Stimulated activated naive CD4-positive, alpha-beta T cell (primary cell): ENCODE measurements at regions not wholly inside any gene's neighbourhood (a gene's known extent, or its start where the extent isn't known, plus 50 kb on each side); places are given as distances from the start of the nearest gene placed in this dataset.
A peak's percentile ranks its signal among the peaks of the same experiment; 100 is the strongest.

Source experiments
- DNase-seq, 6 experiments: peaks; one replicate each; lab custom pipeline; 2025; lab: John Stamatoyannopoulos, UW

- no peak for DNase-seq
Observed at GRCh38 chr2:196224756-196225155, 53.4 kb upstream of the STK17B start.

- no peak for DNase-seq
Observed at GRCh38 chr2:196225213-196225612, 53.8 kb upstream of the STK17B start.

- no peak for DNase-seq
Observed at GRCh38 chr2:196226058-196226706, 54.8 kb upstream of the STK17B start.

GRCh38 chr2:196226707-196227065, 55.3 kb upstream of the STK17B start:
- DNase-seq, result no peak

- no peak for DNase-seq
Observed at GRCh38 chr2:196229013-196229412, 57.6 kb upstream of the STK17B start.

- peak; percentile 40 to 76 (median 57) for DNase-seq
Observed at GRCh38 chr2:196230061-196230854, 58.9 kb upstream of the STK17B start.

- DNase-seq, result no peak
Observed at GRCh38 chr2:196233021-196233804, 61.8 kb upstream of the STK17B start.

- DNase-seq, result peak in 4 of 6 experiments; percentile 1 to 60 (median 51)
Observed at GRCh38 chr2:196233805-196234475, 62.6 kb upstream of the STK17B start.

GRCh38 chr2:196234672-196235071, 63.3 kb upstream of the STK17B start:
- DNase-seq, result no peak

GRCh38 chr2:196238836-196239380, 67.5 kb upstream of the STK17B start:
- DNase-seq, result no peak

GRCh38 chr2:196239622-196240587, 68.5 kb upstream of the STK17B start:
- DNase-seq, result peak; percentile 49 to 85 (median 76)

- DNase-seq, result no peak
Observed at GRCh38 chr2:196241175-196241574, 69.8 kb upstream of the STK17B start.

- DNase-seq, result peak in 3 of 6 experiments; percentile 59 to 71 (median 60)
Observed at GRCh38 chr2:196242131-196242620, 70.8 kb upstream of the STK17B start.

GRCh38 chr2:196244516-196244915, 73.1 kb upstream of the STK17B start:
- no peak for DNase-seq

- no peak for DNase-seq
Observed at GRCh38 chr2:196244966-196245365, 73.6 kb upstream of the STK17B start.

GRCh38 chr2:196245378-196246140, 74.2 kb upstream of the STK17B start:
- DNase-seq, result no peak

- DNase-seq, result no peak
Observed at GRCh38 chr2:196247114-196247975, 76.0 kb upstream of the STK17B start.

- DNase-seq, result no peak
Observed at GRCh38 chr2:196247976-196248280, 76.5 kb upstream of the STK17B start.
